ENCODE measurements at regions not wholly inside any gene's neighbourhood (a gene's known extent, or its start where the extent isn't known, plus 50 kb on each side); places are given as distances from the start of the nearest gene placed in this dataset.

DNA sequence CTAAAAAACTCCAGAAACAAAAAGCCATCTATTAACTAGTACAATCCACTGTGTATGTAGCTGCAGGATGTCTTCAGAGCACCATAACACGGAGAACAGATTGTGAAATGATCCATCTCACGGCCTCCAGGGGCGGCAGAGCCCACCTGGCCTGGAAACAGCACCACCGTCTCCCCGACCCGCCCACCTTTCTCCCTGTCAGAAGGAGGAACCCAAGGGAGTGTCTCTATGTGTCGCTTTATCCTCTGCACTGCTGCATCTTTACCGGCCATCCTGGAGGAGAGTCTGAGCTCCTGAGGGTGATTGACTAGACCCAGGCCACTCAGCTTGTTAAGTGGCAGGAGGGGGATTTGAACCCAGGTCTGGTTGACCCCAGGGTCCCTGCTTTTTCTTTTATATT is 405.0 kb downstream of the MATN1 start:
- no peak overlapping the region for H3K4me3 ChIP-seq (ENCODE audit: low read depth in 1 of 2, low read length in 1 of 2)
- no peaks in the 10 kb centered on the region for H3K9me3 ChIP-seq
- no peak overlapping the region for H3K27ac ChIP-seq
- H3K36me3 ChIP-seq = no peaks in the 10 kb centered on the region
- TF ChIP-seq, protein P1, sequence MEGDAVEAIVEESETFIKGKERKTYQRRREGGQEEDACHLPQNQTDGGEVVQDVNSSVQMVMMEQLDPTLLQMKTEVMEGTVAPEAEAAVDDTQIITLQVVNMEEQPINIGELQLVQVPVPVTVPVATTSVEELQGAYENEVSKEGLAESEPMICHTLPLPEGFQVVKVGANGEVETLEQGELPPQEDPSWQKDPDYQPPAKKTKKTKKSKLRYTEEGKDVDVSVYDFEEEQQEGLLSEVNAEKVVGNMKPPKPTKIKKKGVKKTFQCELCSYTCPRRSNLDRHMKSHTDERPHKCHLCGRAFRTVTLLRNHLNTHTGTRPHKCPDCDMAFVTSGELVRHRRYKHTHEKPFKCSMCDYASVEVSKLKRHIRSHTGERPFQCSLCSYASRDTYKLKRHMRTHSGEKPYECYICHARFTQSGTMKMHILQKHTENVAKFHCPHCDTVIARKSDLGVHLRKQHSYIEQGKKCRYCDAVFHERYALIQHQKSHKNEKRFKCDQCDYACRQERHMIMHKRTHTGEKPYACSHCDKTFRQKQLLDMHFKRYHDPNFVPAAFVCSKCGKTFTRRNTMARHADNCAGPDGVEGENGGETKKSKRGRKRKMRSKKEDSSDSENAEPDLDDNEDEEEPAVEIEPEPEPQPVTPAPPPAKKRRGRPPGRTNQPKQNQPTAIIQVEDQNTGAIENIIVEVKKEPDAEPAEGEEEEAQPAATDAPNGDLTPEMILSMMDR (IDR thresholded peaks at IDR 0.05) = no peak
- peaks cover 8% of the 10 kb centered on the region for H3K27me3 ChIP-seq
- H3K4me1 ChIP-seq (ENCODE audit: control insufficient read depth in 1 of 2, insufficient read depth in 1 of 2, low read depth in 1 of 2, low read length in 1 of 2) = no peaks in the 10 kb centered on the region

DNA sequence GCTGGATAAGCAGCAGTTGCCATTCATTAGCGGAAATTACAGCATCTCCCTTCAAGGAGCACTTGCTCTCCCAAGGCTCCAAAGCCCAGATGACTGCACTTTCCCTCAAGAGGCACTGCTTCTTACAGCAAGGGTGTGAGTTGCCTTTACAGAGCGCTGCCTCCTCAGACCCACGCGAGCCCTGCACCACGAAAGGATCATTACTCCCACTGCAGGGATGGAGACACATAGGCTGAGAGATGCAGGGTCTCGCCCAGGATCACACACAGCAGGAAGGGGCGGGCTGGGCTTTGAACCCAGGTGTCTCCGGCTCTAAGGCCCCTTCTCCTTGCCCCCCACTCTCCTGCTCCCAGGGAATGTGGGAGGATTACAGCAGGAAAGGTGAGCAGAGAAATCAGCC is 405.5 kb downstream of the MATN1 start:
- no peak overlapping the region for H3K27ac ChIP-seq
- H3K4me3 ChIP-seq (ENCODE audit: low read depth in 1 of 2, low read length in 1 of 2) = no peak overlapping the region
- no peaks in the 10 kb centered on the region for H3K4me1 ChIP-seq (ENCODE audit: control insufficient read depth in 1 of 2, insufficient read depth in 1 of 2, low read depth in 1 of 2, low read length in 1 of 2)
- TF ChIP-seq, protein P1 (IDR thresholded peaks at IDR 0.05) = no peak
- no peaks in the 10 kb centered on the region for H3K9me3 ChIP-seq
- H3K36me3 ChIP-seq = no peaks in the 10 kb centered on the region
- H3K27me3 ChIP-seq = peaks cover 8% of the 10 kb centered on the region

DNA sequence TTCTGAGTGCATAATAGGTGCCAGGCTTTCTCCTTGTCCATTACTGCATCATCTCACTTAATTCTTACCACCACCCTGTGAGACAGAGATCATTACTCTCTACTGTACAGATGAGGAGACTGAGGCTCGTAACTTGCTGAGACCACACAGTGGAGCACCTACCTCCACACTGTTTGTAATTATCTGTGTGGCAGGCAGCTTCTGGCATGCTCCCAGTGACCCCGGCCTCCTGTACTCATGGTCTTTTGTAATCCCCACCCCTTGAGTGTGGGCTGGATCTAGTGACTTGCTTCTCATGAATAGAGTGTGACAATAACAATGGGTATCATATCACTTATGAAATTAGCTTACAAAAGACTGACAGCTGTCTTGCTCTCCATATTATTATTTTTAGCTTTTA is 407.3 kb downstream of the MATN1 start:
- no peaks in the 10 kb centered on the region for H3K4me1 ChIP-seq (ENCODE audit: control insufficient read depth in 1 of 2, insufficient read depth in 1 of 2, low read depth in 1 of 2, low read length in 1 of 2)
- no peak overlapping the region for H3K27ac ChIP-seq
- no peak overlapping the region for H3K4me3 ChIP-seq (ENCODE audit: low read depth in 1 of 2, low read length in 1 of 2)
- H3K36me3 ChIP-seq = no peaks in the 10 kb centered on the region
- TF ChIP-seq, protein P1 (IDR thresholded peaks at IDR 0.05) = no peak
- no peaks in the 10 kb centered on the region for H3K9me3 ChIP-seq
- peaks cover 8% of the 10 kb centered on the region for H3K27me3 ChIP-seq

DNA sequence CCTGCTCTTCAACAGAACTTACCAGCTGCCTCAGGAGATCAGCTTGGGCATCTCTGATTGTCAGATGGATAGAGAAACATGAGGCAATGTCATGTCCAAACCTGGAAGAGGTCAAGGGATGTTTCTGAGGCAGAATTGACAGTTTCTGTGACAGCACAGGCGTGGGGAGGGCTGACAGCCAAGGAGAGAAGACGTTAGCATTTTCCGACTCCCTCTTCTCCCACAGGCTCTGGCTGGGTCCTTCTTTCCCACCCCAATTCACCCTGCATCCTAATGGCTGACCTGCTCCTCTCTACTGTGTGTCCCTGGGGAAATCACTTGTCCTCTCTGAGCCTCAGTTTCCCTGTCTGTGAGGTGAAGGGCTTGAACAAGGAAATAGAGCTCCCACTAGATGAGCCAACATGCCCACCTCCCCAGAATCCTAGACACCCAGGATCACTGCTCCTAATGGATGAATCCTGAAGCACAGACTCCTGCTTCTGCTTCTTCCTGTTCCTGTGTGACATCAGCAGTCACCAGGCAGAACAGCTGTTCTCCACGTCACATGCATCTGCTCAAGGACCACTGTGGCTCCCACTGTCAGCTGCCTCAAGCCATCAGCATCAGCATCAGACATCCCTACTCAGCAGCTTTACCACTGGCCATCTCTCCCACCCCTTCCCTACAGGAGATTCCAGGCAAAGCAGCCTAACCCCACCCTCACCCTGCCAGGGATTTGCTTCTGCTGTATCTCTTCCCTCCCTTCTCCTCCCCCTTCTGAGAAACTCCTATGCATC is 408.0 kb downstream of the MATN1 start:
- Histone ChIP-seq H3K36me3 (no peaks in the 10 kb centered on the region), H3K27ac (no peak overlapping the region), H3K4me1 (ENCODE audit: control insufficient read depth in 1 of 2, insufficient read depth in 1 of 2, low read depth in 1 of 2, low read length in 1 of 2) (no peaks in the 10 kb centered on the region), H3K9me3 (no peaks in the 10 kb centered on the region), H3K4me3 (ENCODE audit: low read depth in 1 of 2, low read length in 1 of 2) (no peak overlapping the region), H3K27me3 (peaks cover 8% of the 10 kb centered on the region)
- TF ChIP-seq, protein P1 (IDR thresholded peaks at IDR 0.05) = no peak

DNA sequence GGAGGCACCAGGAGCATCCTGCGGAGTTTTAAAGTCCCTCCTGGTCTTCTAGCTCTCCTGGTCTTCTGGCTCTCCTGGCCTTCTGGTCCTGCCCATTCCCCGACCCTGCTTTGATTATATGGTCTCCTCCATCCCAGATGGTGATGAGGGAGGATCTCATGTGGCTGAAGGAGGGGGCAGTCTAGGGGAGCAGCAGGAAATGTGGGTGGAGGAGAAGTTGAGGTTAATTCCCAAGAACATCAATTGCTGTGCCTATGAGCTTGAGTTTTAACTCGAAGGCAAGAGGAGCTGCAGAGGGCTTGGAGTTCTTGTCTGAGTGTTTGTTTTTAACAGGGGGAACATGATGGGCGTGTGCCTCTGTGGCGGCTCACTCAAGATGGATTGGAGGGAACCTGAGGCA is 408.8 kb downstream of the MATN1 start:
- Histone ChIP-seq H3K27ac (no peak overlapping the region), H3K27me3 (peaks cover 8% of the 10 kb centered on the region), H3K36me3 (no peaks in the 10 kb centered on the region), H3K4me3 (ENCODE audit: low read depth in 1 of 2, low read length in 1 of 2) (no peak overlapping the region), H3K9me3 (no peaks in the 10 kb centered on the region), H3K4me1 (ENCODE audit: control insufficient read depth in 1 of 2, insufficient read depth in 1 of 2, low read depth in 1 of 2, low read length in 1 of 2) (no peaks in the 10 kb centered on the region)
- TF ChIP-seq, protein P1 (IDR thresholded peaks at IDR 0.05) = no peak
